ENCODE measurements at regions not wholly inside any gene's neighbourhood (a gene's known extent, or its start where the extent isn't known, plus 50 kb on each side); places are given as distances from the start of the nearest gene placed in this dataset.
A peak's percentile ranks its signal among the peaks of the same experiment; 100 is the strongest.

DNA sequence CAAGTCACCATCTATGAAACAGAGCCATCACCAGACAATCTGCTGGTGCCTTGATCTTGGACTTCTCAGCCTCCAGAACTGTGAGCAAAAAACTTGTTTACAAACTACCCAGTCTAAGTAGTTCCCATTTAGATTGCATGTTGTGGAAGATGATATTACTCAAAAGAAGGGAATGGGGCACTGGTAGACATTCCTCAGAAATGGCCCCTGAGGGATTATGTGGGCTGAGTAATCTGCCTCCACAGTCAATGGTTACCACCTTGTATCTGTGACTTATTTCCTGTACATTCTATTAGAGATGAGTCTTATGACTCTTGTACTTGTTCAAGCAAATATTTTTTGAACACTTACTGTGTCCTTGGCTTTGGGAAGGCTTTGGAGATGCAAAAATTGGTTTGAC, 160.4 kb downstream of the NUP35 start:
- DNase-seq (ENCODE audit: low read depth) = peak; percentile 95

DNA sequence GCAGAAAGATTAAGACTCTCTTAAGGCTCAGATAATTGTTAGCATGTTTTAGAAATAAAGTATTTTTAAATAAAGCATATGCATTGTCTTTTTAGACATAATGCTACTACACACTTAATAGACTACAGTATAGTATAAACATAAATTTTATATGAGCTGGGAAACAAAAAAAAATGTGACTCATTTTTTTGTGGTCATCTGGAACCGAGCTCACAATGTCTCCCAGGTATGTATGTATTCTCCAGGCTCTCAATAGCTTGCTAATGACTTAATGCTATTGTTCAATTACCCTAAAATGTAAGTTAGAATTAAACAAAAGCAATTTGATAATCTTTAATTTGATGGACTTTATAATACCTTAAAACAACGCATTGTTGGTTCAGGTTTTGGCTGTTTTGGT, 167.2 kb downstream of the NUP35 start:
- peak; percentile 25 for DNase-seq (ENCODE audit: low read depth)

DNA sequence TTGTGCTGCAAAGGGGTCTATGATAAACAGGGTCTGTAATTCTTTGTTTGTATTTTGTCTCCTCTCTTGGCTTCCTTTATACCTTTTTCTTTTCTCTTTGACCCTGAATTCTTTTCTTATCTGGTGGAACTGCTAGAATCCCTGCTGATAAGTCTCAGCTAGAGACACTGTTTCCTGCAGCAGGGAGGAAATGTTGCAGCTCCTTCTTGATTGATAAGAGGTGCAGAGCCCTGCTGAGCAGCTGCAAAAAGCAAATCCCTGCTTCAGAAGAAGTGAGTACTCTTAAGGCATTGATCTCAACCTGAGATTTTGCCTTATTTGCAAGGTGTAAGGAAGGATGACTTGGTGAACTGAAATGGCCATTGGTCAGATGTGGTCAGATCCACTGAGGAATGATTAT, 167.8 kb downstream of the NUP35 start:
- no peak for DNase-seq (ENCODE audit: low read depth)

DNA sequence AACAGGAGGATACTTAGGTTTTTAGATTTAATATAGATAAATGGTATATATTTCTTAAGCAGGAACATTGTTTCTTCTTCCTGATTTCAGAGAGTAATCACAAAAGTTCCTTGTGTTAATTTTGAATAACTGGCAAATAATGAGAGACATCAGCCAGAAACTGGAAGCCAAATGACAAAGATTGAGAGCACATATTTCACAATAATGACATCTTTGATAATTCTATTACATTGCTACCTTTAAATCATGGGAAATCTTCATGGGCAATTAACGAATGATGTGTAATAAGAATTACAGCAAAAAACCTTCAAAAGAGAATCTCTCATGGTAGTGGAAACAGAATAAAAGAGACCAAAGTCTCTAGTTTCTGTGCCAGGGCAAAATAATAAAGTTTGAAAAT, 215.1 kb downstream of the NUP35 start:
- DNase-seq (ENCODE audit: low read depth) = no peak

DNA sequence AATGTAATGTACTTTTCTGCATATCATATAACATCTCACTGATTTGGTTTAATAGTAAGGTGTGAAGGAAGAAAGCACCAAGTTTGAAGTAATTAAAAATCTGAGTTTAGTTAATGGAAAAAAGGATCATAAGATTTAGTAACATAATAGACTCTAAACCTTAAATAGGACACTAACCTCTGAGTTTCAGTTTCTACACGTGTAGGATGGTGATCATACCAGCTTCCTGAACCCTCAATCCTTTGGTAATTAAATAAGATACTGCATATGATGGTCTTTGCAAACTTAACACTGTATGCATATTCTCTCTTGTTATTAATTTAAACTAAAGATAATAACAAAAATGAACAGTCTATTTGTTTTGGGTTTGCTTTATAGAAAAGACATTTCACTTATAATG, 216.8 kb downstream of the NUP35 start:
- no peak for DNase-seq (ENCODE audit: low read depth)

DNA sequence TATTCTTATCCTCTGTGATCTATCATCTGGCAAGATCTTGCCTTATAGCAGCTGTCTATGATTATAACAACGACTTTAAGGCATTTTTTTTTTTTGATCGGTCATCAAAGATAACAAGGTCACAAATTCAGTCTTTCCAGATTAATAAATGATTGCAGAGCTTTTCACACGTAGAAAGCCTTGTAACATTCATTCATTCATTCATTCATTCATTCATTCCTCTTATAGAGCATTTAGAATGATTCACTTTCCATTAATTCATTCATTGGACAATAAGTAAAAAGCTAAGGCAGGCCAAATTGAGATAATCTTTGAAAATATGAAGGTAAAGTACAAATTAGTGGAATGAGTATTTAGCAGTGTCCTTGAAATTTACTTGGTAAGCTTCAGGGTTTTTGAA, 223.7 kb downstream of the NUP35 start:
- no peak for DNase-seq (ENCODE audit: low read depth)

DNA sequence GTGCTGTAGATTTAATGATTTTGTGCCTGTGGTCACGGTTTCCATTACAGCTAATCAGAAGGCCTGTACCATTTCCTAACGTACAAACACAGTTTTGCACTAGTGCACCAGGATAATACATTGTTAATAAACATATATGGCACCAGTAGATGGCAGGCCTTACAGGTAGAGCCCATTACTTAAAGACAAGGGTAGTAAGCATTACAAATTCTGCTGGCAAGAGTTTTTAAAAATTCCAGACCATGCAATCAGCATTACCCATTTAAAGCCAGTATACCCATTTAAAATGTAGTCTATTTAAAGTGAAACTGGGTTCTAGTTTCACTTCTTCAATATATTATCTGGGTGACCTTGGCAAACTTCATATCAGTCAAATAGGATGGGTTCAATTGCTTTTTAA, 224.2 kb downstream of the NUP35 start:
- DNase-seq (ENCODE audit: low read depth) = no peak

DNA sequence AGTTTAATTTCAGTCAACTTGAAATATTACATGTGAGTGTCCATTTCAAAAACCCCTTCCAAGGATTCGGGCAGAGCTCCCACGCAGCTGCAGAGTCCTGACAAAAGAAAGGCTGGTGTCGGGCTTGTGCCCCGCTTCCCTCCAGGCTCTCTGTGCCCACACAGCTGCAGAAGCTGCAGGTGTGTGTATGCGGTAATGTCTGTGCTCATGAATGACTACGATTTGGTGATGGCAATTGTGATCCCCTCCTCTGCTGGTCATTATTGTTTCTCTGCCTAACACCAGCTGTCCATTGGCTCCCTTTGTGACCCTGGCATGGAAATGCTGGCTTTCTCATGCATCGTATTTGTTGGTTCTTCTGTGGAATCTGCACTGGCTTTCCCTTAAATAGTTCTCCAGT, 224.8 kb downstream of the NUP35 start:
- DNase-seq (ENCODE audit: low read depth) = peak; percentile 23

DNA sequence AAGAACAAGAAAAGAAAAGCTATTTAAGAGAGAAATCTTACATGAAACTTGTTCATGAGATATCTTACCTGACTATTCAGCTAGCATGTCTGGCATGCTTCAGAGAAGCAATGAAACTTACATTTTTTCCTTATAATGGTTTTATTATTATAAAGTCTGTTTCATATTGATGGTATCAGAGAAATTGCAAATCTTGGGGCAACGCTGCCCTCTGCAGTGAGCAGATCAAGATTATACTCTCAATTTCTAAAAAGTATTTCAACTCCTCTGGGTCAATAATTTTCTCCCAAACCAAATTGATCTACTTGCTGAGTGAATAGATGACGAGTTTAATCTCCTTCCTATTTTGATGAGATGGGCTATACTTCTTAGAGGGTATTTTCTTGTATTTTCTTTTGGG, 235.6 kb downstream of the NUP35 start:
- DNase-seq (ENCODE audit: low read depth) = no peak

DNA sequence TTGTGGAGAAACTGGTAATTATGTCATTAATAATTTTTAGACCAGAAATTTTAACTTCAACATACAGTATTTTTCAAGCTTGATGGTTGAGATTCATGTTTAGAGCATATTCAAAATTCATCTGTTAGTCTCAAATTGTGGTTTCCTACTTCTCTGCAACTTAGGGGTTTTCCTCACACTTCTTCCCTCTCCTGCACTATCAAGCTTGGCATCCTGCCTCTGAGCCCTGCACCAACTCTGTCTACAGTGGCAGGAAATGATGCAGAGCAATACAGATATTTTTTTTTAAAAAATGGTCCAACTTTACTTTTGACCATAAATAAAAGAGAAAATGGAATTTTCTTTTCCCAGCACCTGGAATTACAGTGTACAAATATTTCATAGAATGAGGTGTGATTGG, 247.3 kb downstream of the NUP35 start:
- DNase-seq (ENCODE audit: low read depth) = no peak

DNA sequence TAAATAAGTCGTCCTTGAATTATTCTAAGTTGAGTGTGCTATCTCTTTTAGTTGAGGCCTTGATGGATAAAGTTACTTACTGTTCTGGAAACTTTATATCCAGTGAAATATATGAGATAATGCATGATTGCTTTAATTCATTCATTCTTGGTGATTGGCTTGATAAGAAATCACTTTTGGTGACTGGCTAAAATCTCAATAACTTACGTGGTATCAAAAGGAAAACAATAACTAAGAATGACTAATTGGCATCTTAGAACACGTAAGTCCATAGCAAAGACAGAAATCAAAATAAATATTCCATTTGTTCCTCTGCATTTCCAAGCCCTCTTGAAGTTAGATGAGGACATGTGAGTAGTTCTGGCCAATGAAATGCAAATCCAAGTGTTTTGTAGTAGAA, 251.6 kb downstream of the NUP35 start:
- peak; percentile 3 for DNase-seq (ENCODE audit: low read depth)

DNA sequence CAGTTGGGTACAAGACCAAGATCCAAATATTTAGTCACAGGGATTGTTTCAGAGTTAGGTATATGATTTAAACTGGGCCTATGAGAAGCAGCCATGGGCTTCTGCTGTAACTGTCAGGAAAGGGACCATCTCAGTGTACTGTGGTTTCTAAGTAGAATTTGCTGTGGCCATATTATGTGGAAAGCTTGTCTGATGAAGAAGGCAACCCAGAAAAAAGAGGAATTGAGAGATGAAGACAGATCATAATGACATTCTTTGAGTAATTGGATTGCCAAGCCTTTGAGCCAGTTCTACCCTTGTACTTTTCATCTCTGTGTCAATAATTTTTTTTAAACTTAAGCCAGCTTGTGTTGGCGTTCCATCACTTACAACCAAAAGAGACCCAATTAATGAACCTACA, 259.6 kb downstream of the NUP35 start:
- DNase-seq (ENCODE audit: low read depth) = no peak

DNA sequence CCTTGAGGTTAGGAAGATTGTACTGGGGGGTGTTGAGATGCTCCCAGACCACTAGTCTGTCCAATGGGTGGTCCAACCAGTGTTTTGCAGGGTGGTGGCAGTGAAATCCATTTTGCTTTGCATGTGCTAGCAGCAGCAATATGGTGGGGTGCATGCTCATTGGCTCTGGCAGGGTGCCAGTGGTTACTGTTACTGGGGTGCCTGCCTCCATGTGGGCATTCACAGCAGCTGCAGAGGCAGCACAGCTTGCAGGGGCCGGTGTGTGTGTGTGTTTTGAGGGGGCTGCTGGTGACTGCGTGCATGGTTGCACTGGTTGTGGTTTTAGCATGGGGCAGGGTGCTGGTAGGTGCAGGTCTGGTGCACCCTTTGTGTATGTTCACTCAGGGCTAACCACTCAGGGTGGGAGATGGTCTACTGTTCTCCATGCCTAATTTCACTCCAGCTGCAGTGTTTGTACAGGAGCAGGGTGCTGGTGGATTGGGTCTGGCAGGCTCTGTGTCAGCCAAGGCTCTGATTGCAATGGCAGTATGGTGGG, 265.4 kb downstream of the NUP35 start:
- no peak for DNase-seq (ENCODE audit: low read depth)

DNA sequence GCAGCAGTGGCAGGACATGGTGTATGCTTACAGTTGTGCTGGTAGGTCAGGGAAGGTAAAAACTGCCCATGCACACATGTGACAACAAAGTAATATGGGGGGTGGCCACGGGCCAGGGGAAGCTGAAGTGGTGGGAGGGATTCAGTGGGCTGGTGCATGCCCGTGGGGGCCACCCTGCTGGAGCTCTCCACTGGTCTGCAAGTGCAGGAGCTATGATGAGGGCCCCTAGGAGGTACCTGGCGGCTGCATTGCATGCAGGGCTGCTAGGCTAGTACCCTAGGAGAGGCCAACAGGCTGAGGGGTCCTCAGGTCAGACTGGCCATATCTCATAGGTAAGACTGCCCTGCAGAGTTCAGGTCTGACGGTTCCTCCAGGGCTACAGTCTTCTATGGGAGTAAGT, 265.9 kb downstream of the NUP35 start:
- no peak for DNase-seq (ENCODE audit: low read depth)

DNA sequence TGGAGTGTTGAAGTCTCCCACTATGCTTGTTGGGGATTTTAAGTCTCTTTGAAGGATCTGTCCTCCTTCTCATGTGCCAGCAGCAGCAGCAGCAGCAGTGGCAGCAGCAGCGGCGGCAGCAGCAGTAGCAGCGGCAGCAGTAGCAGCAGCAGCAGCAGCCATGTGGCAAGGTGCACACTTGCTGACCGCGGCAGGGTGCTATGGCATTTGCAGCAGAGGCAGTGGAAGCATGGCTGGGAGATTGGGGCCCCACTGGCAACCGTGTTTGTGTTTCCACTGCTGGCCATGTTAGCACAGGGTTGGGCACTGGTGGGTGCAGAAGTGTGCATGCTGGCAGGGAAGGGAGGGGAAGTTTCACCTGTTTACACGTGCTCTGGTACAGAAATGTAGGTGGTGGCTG, 280.1 kb downstream of the NUP35 start:
- no peak for DNase-seq (ENCODE audit: low read depth)

DNA sequence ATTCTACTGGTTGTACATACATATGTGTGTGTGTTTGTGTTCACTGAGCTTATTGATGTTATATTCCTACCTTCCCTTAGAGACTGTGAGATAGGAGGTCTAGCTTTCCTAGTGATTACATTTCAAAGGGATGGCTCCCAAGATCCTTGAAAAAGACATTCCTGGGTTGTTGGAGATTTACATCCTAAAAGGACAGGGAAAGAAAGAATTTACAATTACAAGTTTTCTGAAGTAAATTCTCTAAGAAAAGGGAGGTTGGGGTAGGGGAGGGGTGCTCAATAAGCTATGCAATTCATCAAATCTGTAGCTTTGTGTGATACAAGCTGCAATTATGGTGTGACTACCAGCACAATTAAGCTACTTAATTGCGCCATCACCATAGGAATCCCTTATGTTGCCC, 284.3 kb downstream of the NUP35 start:
- DNase-seq (ENCODE audit: low read depth) = no peak

DNA sequence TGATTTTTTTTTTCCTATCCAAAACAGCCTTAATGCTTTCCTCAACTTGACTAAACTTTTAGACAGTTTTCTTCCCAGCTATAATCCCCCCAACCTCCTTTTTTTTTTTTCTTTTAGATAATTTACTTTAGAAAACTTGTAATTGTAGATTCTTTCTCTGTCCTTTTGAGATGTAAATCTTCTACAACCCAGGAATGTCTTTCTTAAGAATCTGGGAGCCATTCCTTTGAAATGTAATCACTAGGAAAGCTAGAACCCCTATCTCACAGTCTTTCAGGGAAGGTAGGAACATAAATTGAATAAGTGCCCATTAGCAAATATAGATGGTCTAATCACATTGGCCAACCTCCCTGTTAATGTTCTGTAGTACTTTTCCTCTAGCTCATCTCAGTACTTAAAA, 285.4 kb downstream of the NUP35 start:
- DNase-seq (ENCODE audit: low read depth) = no peak

DNA sequence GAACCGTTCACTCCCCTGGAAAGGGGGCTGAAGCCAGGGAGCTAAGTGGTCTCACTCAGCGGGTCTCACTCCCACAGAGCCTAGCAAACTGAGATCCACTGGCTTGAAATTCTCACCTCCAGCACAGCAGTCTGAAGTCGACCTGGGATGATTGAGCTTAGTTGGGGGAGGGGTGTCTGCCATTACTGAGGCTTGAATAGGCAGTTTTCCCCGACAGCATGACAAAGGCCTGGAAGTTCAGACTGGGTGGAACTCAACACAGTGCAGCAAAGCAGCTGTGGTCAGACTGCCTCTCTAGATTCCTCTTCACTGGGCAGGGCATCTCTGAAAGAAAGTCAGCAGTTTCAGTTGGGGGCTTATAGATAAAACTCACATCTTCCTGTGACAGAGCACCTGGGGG, 292.5 kb downstream of the NUP35 start:
- no peak for DNase-seq (ENCODE audit: low read depth)

DNA sequence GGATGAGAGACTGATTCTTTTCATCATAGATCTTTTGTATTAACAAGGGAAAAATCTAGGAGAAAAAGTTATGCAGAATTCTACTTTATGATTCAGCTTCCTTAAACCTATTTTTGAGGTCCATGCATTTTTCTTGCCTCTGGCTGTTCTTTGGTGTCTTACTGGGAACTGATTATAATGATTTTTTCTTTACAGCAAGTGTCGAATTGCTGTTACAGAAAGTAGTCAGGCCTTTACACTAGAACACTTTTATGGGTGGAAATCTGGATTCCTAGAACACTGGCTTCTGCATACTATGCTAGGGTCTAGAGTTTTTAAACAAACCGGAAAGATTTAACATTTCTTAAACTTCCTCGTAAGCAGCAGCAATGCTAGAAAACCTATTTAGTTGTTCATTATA, 302.6 kb downstream of the NUP35 start:
- no peak for DNase-seq (ENCODE audit: low read depth)

DNA sequence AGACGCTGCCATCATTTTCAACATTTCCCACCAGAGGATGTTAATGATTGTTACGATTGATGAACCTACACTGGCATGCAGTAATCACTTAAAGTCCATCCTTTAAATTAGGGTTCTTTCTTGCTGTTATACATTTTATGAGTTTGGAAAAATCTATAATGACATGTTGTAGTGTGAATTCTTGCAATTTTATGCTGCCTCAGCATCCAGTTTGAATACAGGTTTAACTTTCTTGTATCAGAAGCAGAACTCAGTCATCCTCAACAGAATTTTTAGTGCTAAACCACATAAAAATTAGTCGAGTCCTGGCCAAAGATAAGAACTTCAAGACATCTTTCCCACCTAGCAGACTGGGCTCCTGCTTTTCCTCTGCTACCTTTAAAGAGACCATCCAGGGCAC, 303.3 kb downstream of the NUP35 start:
- DNase-seq (ENCODE audit: low read depth) = no peak

DNA sequence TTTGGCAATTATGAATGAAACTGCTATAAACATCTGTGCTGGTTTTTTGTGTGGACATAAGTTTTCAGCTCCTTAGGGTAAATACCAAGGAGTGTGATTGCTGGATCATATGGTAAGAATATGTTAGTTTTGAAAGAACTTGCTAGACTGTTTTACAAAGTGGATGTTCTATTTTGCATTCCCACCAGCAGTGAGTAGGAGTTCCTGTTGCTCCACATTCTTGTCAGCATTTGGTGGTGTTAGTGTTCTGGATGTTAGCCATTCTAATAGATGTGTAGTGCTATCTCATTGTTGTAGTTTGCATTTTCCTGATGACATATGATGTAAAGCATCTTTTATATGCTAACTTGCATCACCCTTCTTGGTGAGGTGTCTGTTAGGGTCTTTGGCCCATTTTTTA, 304.6 kb downstream of the NUP35 start:
- no peak for DNase-seq (ENCODE audit: low read depth)

DNA sequence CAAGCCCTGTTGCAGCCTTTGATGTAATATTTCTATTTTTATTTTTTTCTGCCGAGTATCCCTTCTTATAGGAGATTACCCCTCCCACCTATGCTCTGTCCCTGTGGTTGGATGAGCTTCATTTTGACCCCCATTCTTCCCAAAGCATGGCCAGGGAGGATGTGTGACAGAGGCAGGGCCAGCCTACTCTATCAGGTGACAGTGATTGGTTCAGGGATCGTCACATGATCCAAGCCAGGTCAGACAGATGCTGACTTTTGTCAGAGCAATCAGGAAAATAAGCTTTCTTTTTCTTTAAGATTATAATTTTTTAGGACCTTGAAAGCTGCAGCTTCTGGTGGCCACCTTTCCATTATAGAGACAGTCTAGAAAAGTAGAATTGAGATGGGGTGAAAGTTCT, 314.3 kb downstream of the NUP35 start:
- DNase-seq (ENCODE audit: low read depth) = no peak

DNA sequence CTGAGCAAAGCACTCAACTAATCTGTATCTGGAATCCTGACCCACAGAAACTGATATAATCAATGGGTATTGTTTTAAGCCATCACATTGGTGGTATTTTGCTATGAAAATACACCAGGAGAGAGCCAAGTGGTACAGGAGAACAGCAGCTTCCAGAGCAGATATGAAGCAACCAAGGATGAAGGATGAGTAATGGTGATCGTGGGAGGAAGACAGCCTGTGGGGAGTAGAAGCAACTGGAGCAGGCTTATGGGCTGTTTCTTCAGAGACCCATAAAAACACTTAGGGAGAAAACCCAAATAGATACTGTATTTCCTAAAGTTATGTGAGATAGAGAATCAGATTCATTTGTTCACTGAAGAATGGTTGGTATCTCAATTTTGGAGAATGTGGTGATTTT, 330.8 kb downstream of the NUP35 start:
- DNase-seq (ENCODE audit: low read depth) = no peak

DNA sequence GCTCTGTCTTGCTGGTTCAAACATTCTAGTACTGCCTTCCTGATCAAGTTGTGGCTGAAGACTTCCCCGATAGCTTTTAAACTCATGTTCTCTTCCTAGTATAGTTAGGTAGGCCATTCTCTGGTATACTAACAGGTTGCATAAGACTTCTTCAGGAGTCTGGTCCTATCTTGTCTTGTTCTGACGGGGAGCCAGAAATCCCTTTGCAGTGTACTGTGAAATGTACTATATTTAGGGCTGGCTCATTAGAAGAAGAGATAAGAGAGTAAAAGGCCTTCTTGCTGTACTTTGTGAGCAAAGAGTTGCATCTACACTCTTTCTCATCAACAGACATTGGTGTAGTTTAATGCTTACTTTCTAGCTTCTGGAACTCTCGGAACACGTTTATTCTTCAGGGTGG, 331.9 kb downstream of the NUP35 start:
- no peak for DNase-seq (ENCODE audit: low read depth)

DNA sequence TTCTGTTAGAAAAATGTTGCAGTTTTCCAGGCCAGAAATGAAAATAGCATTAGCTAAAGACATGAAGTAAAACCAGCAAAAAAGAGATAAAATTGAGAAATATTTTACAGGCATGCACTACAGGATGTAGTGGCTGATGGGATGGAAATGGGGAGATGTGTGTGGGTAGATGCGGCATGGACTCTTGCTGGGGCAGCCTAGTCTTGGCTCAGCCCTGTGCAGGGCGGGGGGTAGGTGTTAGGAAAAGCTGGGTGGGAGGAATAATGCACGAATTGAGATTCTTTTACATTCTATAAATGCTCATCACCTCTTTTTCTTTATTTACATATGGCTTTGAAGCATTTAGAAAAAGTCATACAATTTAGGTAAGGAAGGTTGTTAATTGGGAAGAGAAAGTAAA, 334.2 kb downstream of the NUP35 start:
- DNase-seq (ENCODE audit: low read depth) = no peak

All from M059J (cell line).